Suprapubic skin (tissue), 3 donors: ENCODE measurements at regions not wholly inside any gene's neighbourhood (a gene's known extent, or its start where the extent isn't known, plus 50 kb on each side); places are given as distances from the start of the nearest gene placed in this dataset.

ENCODE experiments used
- CTCF ChIP-seq, 2 donors: fragments of 200-600 bp in 1 of 2; fragments of 450-650 bp in 1 of 2; sonication (generic) in 1 of 2; IDR thresholded peaks; one replicate each; pipeline ENCODE4 v1.5.1; 2016 to 2019; ENCODE audit warnings: antibody characterized with exemption in 2 of 2, mild to moderate bottlenecking in 1 of 2, moderate library complexity in 1 of 2
- EP300 ChIP-seq: sonication (generic); formaldehyde crosslinking; IDR thresholded peaks from one replicate; pipeline ENCODE4 v1.6.1; 2017; ENCODE audit warnings: antibody characterized with exemption
- POLR2A ChIP-seq, 2 donors: fragments of 450-650 bp; IDR thresholded peaks; one replicate each; pipeline ENCODE4 v1.6.1; 2017; ENCODE audit warnings: antibody characterized with exemption in 2 of 2, mild to moderate bottlenecking in 2 of 2, moderate library complexity in 2 of 2

GRCh38 chr2:228549441-228550007, 368.0 kb upstream of the SPHKAP start:
- no peak for TF ChIP-seq EP300
- no peak for TF ChIP-seq CTCF (IDR thresholded peaks at IDR 0.05)
- no peak for TF ChIP-seq POLR2A (IDR thresholded peaks at IDR 0.05)
